GM19099 (cell line): ENCODE measurements at regions not wholly inside any gene's neighbourhood (a gene's known extent, or its start where the extent isn't known, plus 50 kb on each side); places are given as distances from the start of the nearest gene placed in this dataset.

Source experiments
- POLR2A ChIP-seq: IDR thresholded peaks from 3 replicates; pipeline ENCODE4 v1.6.1; 2011; ENCODE audit warnings: low read depth; ENCODE audit not compliant: insufficient read length; ENCODE audit errors: extremely low read depth

GRCh38 chr6:14388371-14388770 is 270.8 kb downstream of the CD83 start:
- TF ChIP-seq POLR2A, result no peak

GRCh38 chr6:14390805-14391204 is 273.2 kb downstream of the CD83 start:
- TF ChIP-seq POLR2A, result no peak

GRCh38 chr6:14393910-14394309 is 276.3 kb downstream of the CD83 start:
- no peak for TF ChIP-seq POLR2A

GRCh38 chr6:14396392-14396791 is 278.8 kb downstream of the CD83 start:
- no peak for TF ChIP-seq POLR2A

GRCh38 chr6:14396826-14397517 is 279.4 kb downstream of the CD83 start:
- no peak for TF ChIP-seq POLR2A

- no peak for TF ChIP-seq POLR2A
These were observed 279.9 kb downstream of the CD83 start for GRCh38 chr6:14397518-14397901.

- TF ChIP-seq POLR2A, result no peak
These were observed 281.4 kb downstream of the CD83 start for GRCh38 chr6:14398953-14399352.

GRCh38 chr6:14399635-14400034 is 282.1 kb downstream of the CD83 start:
- no peak for TF ChIP-seq POLR2A

GRCh38 chr6:14401246-14401645 is 283.7 kb downstream of the CD83 start:
- TF ChIP-seq POLR2A, result no peak

GRCh38 chr6:14406614-14407331 is 289.2 kb downstream of the CD83 start:
- TF ChIP-seq POLR2A, result no peak

- no peak for TF ChIP-seq POLR2A
These were observed 290.9 kb downstream of the CD83 start for GRCh38 chr6:14408446-14408845.

GRCh38 chr6:14412026-14412425 is 294.5 kb downstream of the CD83 start:
- no peak for TF ChIP-seq POLR2A

GRCh38 chr6:14415452-14415851 is 297.9 kb downstream of the CD83 start:
- no peak for TF ChIP-seq POLR2A

- no peak for TF ChIP-seq POLR2A
These were observed 299.8 kb downstream of the CD83 start for GRCh38 chr6:14417377-14417776.

- TF ChIP-seq POLR2A, result no peak
These were observed 304.5 kb downstream of the CD83 start for GRCh38 chr6:14422061-14422460.

GRCh38 chr6:14422917-14423316 is 305.3 kb downstream of the CD83 start:
- TF ChIP-seq POLR2A, result no peak
